Peyer's patch (tissue), 4 donors: ENCODE measurements at regions not wholly inside any gene's neighbourhood (a gene's known extent, or its start where the extent isn't known, plus 50 kb on each side); places are given as distances from the start of the nearest gene placed in this dataset.

Source experiments
- CTCF ChIP-seq, 6 experiments: fragments of 450-650 bp in 4 of 6; fragments of 200-600 bp in 2 of 6; sonication (generic) in 1 of 6; IDR thresholded peaks; one replicate each; pipeline ENCODE4 v1.5.1; 2017 to 2019; ENCODE audit warnings: antibody characterized with exemption in 6 of 6, mild to moderate bottlenecking in 3 of 6, moderate library complexity in 1 of 6
- POLR2A ChIP-seq, 2 donors: fragments of 450-650 bp; IDR thresholded peaks; one replicate each; pipeline ENCODE4 v1.5.1; 2017; ENCODE audit warnings: antibody characterized with exemption in 2 of 2, mild to moderate bottlenecking in 2 of 2, moderate library complexity in 2 of 2

GRCh38 chr15:69951898-69952555, 145.7 kb downstream of the TLE3 start:
- no peak for TF ChIP-seq POLR2A (IDR thresholded peaks at IDR 0.05)
- no peak for TF ChIP-seq CTCF (IDR thresholded peaks at IDR 0.05)
